BLaER1 treated with 17β-estradiol and CSF1 and Interleukin-3, amounts not matched to agents 10 nM and 100 nM (cell line): ENCODE measurements at regions not wholly inside any gene's neighbourhood (a gene's known extent, or its start where the extent isn't known, plus 50 kb on each side); places are given as distances from the start of the nearest gene placed in this dataset.
"Not testable (repeated sequence)": the region's sequence is repeated elsewhere in the genome, so short reads cannot be mapped to it uniquely, and the experiment has no call there.

Experiments used
- H3K27ac ChIP-seq, 11 experiments: shearing (Covaris generic); formaldehyde crosslinking; 2 replicates each; pipeline ENCODE4 v1.8.1; 2022
- H3K27me3 ChIP-seq, 11 experiments: shearing (Covaris generic); formaldehyde crosslinking; 2 replicates each; pipeline ENCODE4 v1.8.1; 2022
- H3K36me3 ChIP-seq, 11 experiments: shearing (Covaris generic); formaldehyde crosslinking; 2 replicates each; pipeline ENCODE4 v1.8.1; 2022
- H3K4me1 ChIP-seq, 10 experiments: shearing (Covaris generic); formaldehyde crosslinking; 2 replicates each; pipeline ENCODE4 v1.8.1; 2022
- H3K4me2 ChIP-seq, 11 experiments: shearing (Covaris generic); formaldehyde crosslinking; 2 replicates each; pipeline ENCODE4 v1.8.1; 2022
- H3K4me3 ChIP-seq, 10 experiments: shearing (Covaris generic); formaldehyde crosslinking; 2 replicates each; pipeline ENCODE4 v1.8.1; 2022
- H3K9ac ChIP-seq, 11 experiments: shearing (Covaris generic); formaldehyde crosslinking; 2 replicates each; pipeline ENCODE4 v1.8.1; 2022
- H3K9me3 ChIP-seq, 11 experiments: shearing (Covaris generic); formaldehyde crosslinking; replicated peaks in 1 of 11; 2 replicates each; pipeline ENCODE4 v1.8.1; 2022
- H4K20me1 ChIP-seq, 11 experiments: shearing (Covaris generic); formaldehyde crosslinking; 2 replicates each; pipeline ENCODE4 v1.8.1; 2022
- Cebpa-rat ChIP-seq, 11 experiments: shearing (Covaris generic); IDR thresholded peaks; 2 replicates each; pipeline ENCODE4 v1.8.1; 2022

DNA sequence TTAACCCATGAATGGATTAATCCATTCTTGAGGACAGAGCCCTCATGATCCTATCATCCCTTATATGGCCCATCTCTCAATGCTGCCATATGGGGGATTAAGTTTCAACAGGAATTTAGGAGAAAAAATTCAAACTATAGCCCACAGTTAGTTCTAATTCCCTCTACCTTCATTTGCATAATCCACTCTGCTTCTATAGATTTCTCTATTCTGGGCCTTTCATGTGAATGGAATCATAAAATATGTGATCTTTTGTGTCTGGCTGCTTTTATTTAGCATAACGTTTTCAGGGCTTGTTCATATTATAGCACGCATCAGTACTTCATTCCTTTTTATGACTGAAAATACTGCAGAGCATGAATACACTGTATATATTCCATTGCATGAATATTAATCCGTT lies 55.4 kb downstream of the CTSL start:
- no peak overlapping the region for H3K4me3 ChIP-seq
- peaks cover 0 to 13% (median 10%) of the 10 kb centered on the region in 11 experiments; a peak in 13 of 22 replicates for H3K9me3 ChIP-seq
- H3K27me3 ChIP-seq: no peaks in the 10 kb centered on the region
- no peaks in the 10 kb centered on the region for H3K36me3 ChIP-seq
- H3K27ac ChIP-seq: no peak overlapping the region
- TF ChIP-seq Cebpa-rat (IDR thresholded peaks at IDR 0.05): no peak
- H3K9ac ChIP-seq: no peak overlapping the region
- peaks cover 16 to 38% (median 21%) of the 10 kb centered on the region in 10 experiments for H3K4me1 ChIP-seq
- H4K20me1 ChIP-seq: no peaks in the 10 kb centered on the region
- no peak overlapping the region for H3K4me2 ChIP-seq

DNA sequence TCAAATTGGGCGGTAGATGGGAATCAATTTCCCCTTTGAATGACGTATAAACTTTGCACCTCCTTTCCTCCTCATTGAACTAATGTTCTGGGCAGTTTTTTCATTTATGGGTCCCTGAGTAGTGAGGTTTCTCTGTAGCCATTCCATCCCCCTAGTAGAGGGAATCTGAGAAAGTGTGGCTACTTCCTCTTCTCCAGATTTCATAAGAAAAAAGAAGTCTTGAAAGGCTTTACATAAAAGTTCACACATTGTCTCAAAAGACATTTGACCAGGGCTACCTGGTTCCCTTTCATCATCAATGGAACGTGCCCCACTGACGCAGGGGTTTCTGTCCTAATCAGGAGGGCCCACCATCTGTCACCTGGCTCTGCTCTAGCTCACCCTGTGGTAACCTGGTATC lies 57.3 kb downstream of the CTSL start:
- Histone ChIP-seq H3K36me3 (no peaks in the 10 kb centered on the region), H3K27ac (no peak overlapping the region), H3K4me3 (no peak overlapping the region), H3K9me3 (peaks cover 0 to 13% (median 10%) of the 10 kb centered on the region in 11 experiments; a peak in 13 of 22 replicates), H3K4me1 (peaks cover 16 to 41% (median 25%) of the 10 kb centered on the region in 10 experiments), H3K9ac (no peak overlapping the region), H3K4me2 (peak overlapping the region in 5 of 11 experiments; percentile 7 to 70 (median 38); a peak in 7 of 22 replicates), H4K20me1 (no peaks in the 10 kb centered on the region), H3K27me3 (no peaks in the 10 kb centered on the region)
- no peak for TF ChIP-seq Cebpa-rat (IDR thresholded peaks at IDR 0.05)

DNA sequence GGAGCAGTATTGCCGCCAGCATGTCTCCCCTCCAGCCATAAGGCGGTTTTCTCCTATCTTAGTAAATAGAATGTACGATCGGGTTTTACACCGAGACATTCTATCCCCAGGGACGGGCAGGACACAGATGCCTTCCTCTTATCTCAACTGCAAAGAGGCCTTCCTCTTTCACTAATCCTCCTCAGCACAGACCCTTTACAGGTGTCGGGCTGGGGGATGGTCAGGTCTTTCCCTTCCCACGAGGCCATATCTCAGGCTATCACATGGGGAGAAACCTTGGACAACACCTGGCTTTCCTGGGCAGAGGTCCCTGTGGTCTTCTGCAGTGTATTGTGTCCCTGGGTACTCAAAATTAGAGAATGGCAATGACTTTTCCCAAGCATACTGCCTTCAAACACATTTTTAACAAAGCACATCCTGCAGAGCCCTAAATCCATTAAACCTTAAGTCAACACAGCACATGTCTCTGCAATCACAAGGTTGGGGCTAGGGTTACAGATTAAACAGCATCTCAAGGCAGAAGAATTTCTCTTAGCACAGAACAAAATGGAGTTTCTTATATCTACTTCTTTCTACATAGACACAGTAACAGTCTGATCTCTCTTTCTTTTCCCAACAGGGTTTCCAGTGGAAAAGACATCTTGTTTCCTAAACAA lies 59.5 kb downstream of the CTSL start:
- Histone ChIP-seq H3K4me2 (peak overlapping the region; percentile 54 to 76 (median 72)), H3K4me1 (peaks cover 16 to 41% (median 25%) of the 10 kb centered on the region in 10 experiments), H3K27ac (peak overlapping the region in 8 of 11 experiments; percentile 12 to 54 (median 49); a peak in 15 of 22 replicates)
- H4K20me1 ChIP-seq, H3K36me3 ChIP-seq, H3K27me3 ChIP-seq, H3K9ac ChIP-seq, H3K9me3 ChIP-seq, H3K4me3 ChIP-seq: not testable (repeated sequence)

DNA sequence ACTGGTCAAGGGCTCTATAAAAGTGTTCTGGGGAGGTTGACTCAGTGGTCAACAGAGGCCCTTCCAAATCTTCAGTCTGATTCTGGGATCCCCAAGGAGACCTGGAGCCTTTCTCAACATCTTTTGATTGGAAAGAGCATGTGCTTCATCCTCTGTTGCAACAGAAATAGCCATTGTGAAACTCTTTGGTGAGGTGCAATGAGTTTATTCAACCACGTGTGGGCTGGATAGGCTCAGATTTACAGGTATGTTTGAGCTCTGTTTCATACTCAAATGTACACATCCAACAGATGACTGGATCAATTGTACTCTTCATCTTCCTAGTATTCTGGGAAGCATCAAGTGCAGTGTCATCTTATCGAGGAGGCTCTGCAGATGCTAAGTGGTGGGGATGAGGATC lies 60.5 kb downstream of the CTSL start:
- Histone ChIP-seq H4K20me1 (no peaks in the 10 kb centered on the region), H3K9me3 (0 out of 22 replicates have a peak, but pooled peaks cover 0 to 7% (median 0%) of the 10 kb centered on the region in 11 experiments), H3K4me1 (peaks cover 16 to 50% (median 26%) of the 10 kb centered on the region in 10 experiments), H3K4me3 (no peak overlapping the region), H3K9ac (no peak overlapping the region), H3K27ac (no peak overlapping the region), H3K27me3 (no peaks in the 10 kb centered on the region), H3K4me2 (peak overlapping the region in 6 of 11 experiments; percentile 7 to 68 (median 16); a peak in 7 of 22 replicates), H3K36me3 (no peaks in the 10 kb centered on the region)
- no peak for TF ChIP-seq Cebpa-rat (IDR thresholded peaks at IDR 0.05)

DNA sequence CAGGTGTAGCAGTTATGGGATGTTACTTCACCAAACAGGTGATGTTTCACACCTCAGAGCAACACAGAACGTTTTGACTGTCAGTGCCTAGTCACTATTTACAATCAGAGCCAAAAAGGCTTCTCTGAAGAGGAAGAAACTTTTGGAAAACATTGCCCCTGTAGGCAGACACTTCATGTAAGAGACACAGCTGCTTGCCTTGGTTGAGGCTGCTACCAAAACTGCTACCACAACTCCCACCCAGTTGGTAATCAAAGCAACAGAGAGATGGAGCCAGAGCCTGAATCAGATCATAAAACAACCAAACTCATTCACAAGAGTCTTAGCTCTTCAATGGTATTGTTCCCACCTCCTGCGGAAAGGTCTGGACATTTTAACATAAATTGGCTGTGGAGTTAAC lies 61.0 kb downstream of the CTSL start:
- Histone ChIP-seq H3K9me3 (peaks cover 0 to 7% (median 0%) of the 10 kb centered on the region in 11 experiments; a peak in 1 of 22 replicates), H3K36me3 (no peaks in the 10 kb centered on the region), H3K4me3 (no peak overlapping the region), H3K9ac (no peak overlapping the region), H3K4me2 (peak overlapping the region in 4 of 11 experiments; percentile 7 to 68 (median 38); a peak in 4 of 22 replicates), H3K4me1 (peaks cover 16 to 54% (median 26%) of the 10 kb centered on the region in 10 experiments), H3K27me3 (no peaks in the 10 kb centered on the region), H3K27ac (0 out of 22 replicates have a peak overlapping the region, but pooled peaks of 1 of the 11 experiments have one; percentile 13), H4K20me1 (no peaks in the 10 kb centered on the region)
- TF ChIP-seq Cebpa-rat (IDR thresholded peaks at IDR 0.05): no peak

DNA sequence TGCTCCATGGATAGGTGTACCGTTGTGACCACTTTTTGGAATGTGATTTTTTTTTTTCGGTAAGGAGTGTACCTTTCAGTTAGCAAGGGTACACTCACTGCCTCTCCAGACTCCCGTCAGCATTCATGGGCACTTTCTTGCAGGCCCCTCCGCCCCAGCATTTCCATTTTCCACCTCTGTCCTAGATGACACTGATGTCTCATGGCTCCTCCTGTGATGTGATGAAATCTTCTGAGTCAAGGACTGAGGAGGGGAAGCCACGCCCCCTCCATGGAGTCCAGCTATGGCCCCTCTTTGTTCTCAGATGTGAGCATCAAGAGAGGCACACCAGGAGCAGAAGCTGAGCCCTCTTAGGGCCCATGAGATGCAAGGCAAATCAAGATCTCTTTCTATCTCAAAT lies 61.8 kb downstream of the CTSL start:
- Histone ChIP-seq H3K4me1 (peaks cover 16 to 59% (median 31%) of the 10 kb centered on the region in 10 experiments), H3K4me3 (no peak overlapping the region), H3K36me3 (no peaks in the 10 kb centered on the region), H3K27me3 (no peaks in the 10 kb centered on the region), H3K27ac (no peak overlapping the region; a peak in 1 of 22 replicates), H3K9ac (no peak overlapping the region), H3K4me2 (peak overlapping the region in 3 of 11 experiments; percentile 17 to 38 (median 31); a peak in 2 of 22 replicates), H3K9me3 (peaks cover 0 to 7% (median 0%) of the 10 kb centered on the region in 11 experiments; a peak in 1 of 22 replicates), H4K20me1 (no peaks in the 10 kb centered on the region)
- TF ChIP-seq Cebpa-rat (IDR thresholded peaks at IDR 0.05): no peak

DNA sequence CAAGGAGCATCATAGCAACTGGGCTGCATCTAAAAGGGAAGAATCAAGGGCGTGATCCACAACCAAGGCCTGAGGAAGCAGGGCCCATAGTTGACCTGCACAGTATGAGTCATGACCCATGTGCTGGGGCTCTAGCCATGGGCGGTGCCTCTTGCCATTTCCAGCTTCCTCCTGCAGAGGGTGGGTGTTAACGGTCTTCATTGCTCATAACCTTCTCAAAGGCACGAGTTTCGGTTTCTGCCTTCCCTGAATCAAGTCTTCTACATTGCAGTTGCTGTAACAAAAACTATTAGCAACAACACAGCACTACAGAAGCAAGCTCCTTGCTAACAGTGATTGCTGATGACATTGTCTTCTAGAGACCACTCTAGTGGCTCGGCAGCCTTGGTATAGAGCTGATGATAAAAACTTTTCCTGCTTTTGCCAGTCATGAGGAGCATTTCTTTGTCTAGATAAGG lies 66.9 kb downstream of the CTSL start:
- Histone ChIP-seq H3K27ac (peak overlapping the region in 9 of 11 experiments; percentile 44 to 94 (median 83); a peak in 18 of 22 replicates), H3K4me3 (no peak overlapping the region; a peak in 1 of 20 replicates)

DNA sequence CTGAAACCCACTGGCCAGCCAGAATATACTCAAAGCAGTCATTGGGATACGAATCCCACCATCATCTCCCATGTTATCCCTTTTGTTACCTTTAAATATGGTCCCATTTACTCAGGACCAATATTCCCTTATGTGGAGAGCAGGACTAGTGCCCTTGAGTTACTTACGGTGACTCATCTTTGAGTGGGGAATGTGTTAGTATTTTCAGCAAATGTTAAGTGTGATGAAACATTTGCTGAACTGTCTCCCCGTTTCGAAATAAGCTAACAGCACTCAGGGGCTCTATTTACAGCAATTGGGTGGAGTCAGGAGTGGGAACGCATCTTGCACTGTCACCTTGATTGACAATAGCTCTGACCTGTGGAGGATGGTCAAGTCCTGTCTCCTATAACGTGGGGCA lies 67.4 kb downstream of the CTSL start:
- Histone ChIP-seq H3K9me3 (peaks cover 0 to 6% (median 0%) of the 10 kb centered on the region in 11 experiments; a peak in 1 of 22 replicates), H4K20me1 (no peaks in the 10 kb centered on the region), H3K4me1 (peaks cover 6 to 78% (median 32%) of the 10 kb centered on the region in 10 experiments; a peak in 18 of 20 replicates), H3K36me3 (no peaks in the 10 kb centered on the region), H3K27me3 (no peaks in the 10 kb centered on the region), H3K27ac (peak overlapping the region in 9 of 11 experiments; percentile 44 to 94 (median 83); a peak in 18 of 22 replicates), H3K9ac (peak overlapping the region in 6 of 11 experiments; percentile 62 to 79 (median 74); a peak in 11 of 22 replicates), H3K4me2 (peak overlapping the region in 10 of 11 experiments; percentile 2 to 80 (median 52); a peak in 17 of 22 replicates), H3K4me3 (no peak overlapping the region; a peak in 1 of 20 replicates)
- TF ChIP-seq Cebpa-rat (IDR thresholded peaks at IDR 0.05): peak in 5 of 11 experiments; percentile 20 to 64 (median 44); a peak in 4 of 22 replicates

More for the DNA sequence above, 66.9 kb downstream of the CTSL start:
- peaks cover 0 to 6% (median 0%) of the 10 kb centered on the region in 11 experiments; a peak in 1 of 22 replicates for H3K9me3 ChIP-seq
- no peak for TF ChIP-seq Cebpa-rat (IDR thresholded peaks at IDR 0.05)
- H3K9ac ChIP-seq: peak overlapping the region in 6 of 11 experiments; percentile 62 to 79 (median 74); a peak in 11 of 22 replicates
- peak overlapping the region in 10 of 11 experiments; percentile 2 to 83 (median 52); a peak in 17 of 22 replicates for H3K4me2 ChIP-seq
- no peaks in the 10 kb centered on the region for H3K27me3 ChIP-seq
- no peaks in the 10 kb centered on the region for H4K20me1 ChIP-seq
- H3K36me3 ChIP-seq: no peaks in the 10 kb centered on the region
- H3K4me1 ChIP-seq: peaks cover 6 to 74% (median 32%) of the 10 kb centered on the region in 10 experiments; a peak in 18 of 20 replicates

DNA sequence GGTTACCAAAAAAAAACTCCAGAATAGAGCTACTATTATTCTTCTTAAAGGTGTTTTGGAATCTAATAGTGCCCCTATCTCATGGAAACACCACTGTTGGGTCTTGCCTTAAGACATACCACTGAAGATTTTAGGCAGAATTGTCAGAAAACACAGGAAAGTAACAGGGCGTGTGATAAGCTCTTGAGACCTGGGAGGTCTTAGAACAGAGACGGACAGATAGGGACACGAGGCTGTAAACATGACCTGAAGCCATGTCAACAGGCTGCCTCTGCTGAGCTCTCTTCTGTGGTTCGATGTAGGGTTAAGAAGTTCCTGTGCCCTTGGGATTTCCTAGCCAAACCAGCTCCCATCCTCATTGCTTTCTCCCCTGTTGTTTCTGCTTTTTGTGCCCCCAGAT lies 69.3 kb downstream of the CTSL start:
- Histone ChIP-seq H3K36me3 (no peaks in the 10 kb centered on the region), H4K20me1 (no peaks in the 10 kb centered on the region), H3K9ac (no peak overlapping the region), H3K4me3 (no peak overlapping the region), H3K4me1 (peaks cover 6 to 79% (median 32%) of the 10 kb centered on the region in 10 experiments; a peak in 18 of 20 replicates), H3K4me2 (peak overlapping the region in 4 of 11 experiments; percentile 60 to 80 (median 67); a peak in 7 of 22 replicates), H3K27ac (peak overlapping the region in 5 of 11 experiments; percentile 83 to 94 (median 87); a peak in 7 of 22 replicates), H3K27me3 (no peaks in the 10 kb centered on the region), H3K9me3 (peaks cover 0 to 6% (median 0%) of the 10 kb centered on the region in 11 experiments; a peak in 1 of 22 replicates)
- no peak for TF ChIP-seq Cebpa-rat (IDR thresholded peaks at IDR 0.05)
